ENCODE measurements at regions not wholly inside any gene's neighbourhood (a gene's known extent, or its start where the extent isn't known, plus 50 kb on each side); places are given as distances from the start of the nearest gene placed in this dataset.

DNA sequence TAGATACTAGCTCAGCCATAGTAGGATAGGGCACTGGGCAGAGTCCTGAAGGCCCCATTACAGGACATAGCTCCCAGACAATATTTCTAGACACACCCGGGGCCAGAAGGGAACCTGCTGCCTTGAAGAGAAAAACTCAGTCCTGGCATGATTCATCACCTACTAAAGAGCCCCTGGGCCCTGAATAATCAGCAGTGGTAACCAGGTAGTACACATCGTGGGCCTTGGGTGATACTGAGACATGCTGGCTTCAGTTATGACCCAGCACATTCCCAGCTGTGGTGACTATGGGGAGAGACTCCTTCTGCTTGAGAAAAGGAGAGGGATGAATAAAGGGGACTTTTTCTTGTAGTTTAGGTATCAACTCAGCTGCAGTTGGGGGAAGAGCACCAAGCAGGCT is 104.3 kb upstream of the STK26 start:
- ATAC-seq, result no peak
- no peaks in the 10 kb centered on the region for H3K9me3 Mint-ChIP-seq
- H3K4me1 Mint-ChIP-seq, result no peaks in the 10 kb centered on the region
- DNase-seq (ENCODE audit: low spot score in 2 of 2), result no peak
- H3K27ac Mint-ChIP-seq, result no peak overlapping the region
- H3K4me3 Mint-ChIP-seq, result no peak overlapping the region
- H3K36me3 Mint-ChIP-seq, result no peaks in the 10 kb centered on the region

DNA sequence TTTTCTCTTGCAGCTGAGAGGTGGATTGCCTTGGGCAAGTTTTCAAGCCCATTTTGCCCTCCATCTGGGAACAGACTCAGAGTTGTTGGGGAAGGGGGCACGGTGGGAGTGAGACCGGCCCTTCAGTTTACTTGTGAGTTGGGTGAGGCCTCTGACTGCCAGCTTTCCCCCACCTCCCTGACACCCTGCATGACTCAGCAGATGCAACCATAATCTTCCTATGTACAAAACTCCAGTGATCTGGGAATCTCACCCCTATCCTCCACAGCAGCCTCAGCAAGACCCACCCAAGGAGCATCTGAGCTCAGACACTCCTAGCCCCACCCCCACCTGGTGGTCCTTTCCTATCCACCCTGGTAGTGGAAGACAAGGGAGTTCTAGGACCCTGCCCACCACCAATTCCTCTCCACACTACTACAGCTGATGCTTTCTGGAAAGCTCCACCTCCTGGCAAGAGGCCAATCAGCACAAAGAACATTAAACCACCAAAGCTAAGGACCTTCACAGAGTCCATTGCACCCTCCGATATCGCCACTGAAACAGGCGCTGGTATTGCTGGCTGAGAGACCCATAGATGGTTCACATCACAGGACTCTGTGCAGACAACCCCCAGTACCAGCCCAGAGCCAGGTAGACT is 99.4 kb upstream of the STK26 start:
- Mint-ChIP-seq H3K4me1 (no peaks in the 10 kb centered on the region), H3K36me3 (no peaks in the 10 kb centered on the region), H3K9me3 (no peaks in the 10 kb centered on the region), H3K27ac (no peak overlapping the region), H3K4me3 (no peak overlapping the region)
- ATAC-seq (no peak), DNase-seq (ENCODE audit: low spot score in 2 of 2) (no peak)

DNA sequence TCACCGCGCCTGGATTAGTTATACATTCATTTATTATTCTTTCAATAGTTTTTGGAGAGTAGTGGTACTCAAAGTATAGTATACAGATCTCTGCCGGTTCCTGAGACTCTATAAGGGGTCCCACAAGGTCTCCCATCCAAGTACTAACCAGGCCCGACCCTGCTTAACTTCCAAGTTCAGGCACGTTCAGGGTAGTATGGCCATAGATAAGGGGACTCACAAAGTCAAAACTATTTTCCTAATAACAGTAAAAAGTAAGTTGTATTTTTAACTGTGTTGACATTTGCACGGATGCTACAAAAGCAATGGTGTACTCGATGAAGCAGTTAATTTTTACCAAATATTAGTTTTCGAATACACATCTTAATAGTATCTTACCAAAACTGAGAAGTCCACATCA is 84.4 kb upstream of the STK26 start:
- H3K9me3 Mint-ChIP-seq, result no peaks in the 10 kb centered on the region
- H3K27ac Mint-ChIP-seq, result no peak overlapping the region
- no peak overlapping the region for H3K4me3 Mint-ChIP-seq
- DNase-seq (ENCODE audit: low spot score in 2 of 2) (no peak), ATAC-seq (no peak)
- H3K4me1 Mint-ChIP-seq, result no peaks in the 10 kb centered on the region
- H3K36me3 Mint-ChIP-seq, result no peaks in the 10 kb centered on the region

DNA sequence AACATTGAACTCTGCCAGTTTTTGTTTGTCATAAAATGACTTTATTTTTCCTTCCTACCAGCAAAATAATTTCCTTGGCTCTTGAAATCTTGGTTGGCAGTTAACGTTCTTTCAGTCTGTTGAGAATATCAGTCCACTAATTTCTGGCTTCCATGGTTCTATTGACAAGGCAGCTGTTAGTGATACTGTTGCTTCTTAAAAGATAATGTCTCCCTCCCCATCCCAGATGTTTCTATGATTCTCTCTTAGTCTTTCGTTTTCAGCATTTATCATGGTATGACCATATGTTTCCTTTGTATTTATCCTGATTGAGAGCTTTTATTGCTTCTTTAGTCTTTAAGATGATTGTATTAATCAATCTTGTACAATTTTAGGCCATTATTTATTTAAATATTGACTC is 81.1 kb upstream of the STK26 start:
- Mint-ChIP-seq H3K4me1 (no peaks in the 10 kb centered on the region), H3K36me3 (no peaks in the 10 kb centered on the region), H3K4me3 (no peak overlapping the region), H3K27ac (no peak overlapping the region), H3K9me3 (no peaks in the 10 kb centered on the region)
- DNase-seq (ENCODE audit: low spot score in 2 of 2) (no peak), ATAC-seq (no peak)

DNA sequence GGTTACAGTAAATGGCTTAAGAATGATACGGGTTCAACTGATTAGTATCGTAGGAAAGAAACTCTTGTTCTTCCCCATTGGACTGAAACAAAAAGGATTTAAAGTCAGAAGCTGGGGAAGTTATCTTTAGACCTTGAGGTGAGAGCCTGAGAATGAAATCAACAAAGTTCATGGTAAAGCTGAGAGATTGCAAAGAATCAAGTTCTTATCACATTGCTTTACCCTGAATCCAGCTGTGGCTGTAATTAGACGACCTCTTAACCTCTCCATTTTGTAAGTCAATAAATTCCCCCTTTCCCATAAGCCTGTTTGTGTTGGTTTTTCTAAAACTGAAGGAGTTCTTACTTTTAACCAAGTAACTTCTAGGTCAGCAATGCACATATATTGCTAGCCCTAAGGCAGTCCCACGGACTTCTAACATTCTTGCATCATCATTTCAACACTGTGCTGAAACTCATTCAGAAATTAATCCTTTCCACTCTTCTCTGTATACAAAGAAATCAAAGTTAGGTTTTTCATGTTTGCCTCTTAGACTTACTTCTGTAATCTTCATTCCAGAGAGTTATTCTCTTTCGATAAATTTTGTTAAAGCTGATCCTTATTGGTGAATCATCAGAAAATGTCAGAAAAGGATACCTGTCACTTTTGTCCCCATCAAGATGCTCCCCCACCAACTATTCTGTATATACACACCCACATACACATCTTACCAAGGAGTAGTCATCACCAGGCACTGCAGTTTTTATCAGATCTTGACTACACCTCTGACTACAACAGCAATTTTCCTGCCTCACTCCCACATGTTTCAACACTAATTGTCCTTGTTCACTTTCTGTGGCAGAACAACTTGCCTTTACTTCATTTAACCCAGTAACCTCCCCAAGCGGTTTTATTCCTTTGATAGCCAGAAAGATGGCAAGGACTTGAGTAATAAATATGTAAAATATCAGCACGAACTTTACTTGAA is 77.9 kb upstream of the STK26 start:
- Mint-ChIP-seq H3K9me3 (no peaks in the 10 kb centered on the region), H3K4me1 (no peaks in the 10 kb centered on the region), H3K27ac (no peak overlapping the region), H3K36me3 (no peaks in the 10 kb centered on the region), H3K4me3 (no peak overlapping the region)
- peak; percentile 43 for ATAC-seq
- DNase-seq (ENCODE audit: low spot score in 2 of 2), result no peak

DNA sequence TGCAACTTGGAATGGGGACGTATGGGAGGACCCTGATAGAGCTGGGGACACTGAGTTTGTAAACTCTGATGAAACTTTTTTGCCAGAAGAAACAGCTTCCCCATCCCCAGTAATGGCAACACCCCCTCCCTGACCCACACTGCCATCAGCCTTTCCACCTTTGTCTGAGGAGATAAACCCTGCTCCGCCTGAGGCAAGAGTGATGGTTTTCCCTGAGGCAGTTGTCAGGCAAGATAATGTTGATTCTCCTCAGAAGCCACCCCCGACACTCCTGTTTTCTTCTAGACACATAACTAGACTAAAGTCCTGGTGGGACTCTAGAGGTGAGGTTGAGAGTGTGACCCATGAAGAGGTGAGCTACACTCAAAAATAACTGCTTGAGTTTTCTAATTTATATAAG is 71.9 kb upstream of the STK26 start:
- Mint-ChIP-seq H3K36me3 (no peaks in the 10 kb centered on the region), H3K27ac (no peak overlapping the region), H3K4me1 (peaks cover 8% of the 10 kb centered on the region), H3K4me3 (no peak overlapping the region), H3K9me3 (no peaks in the 10 kb centered on the region)
- DNase-seq (ENCODE audit: low spot score in 2 of 2) (no peak), ATAC-seq (no peak)

DNA sequence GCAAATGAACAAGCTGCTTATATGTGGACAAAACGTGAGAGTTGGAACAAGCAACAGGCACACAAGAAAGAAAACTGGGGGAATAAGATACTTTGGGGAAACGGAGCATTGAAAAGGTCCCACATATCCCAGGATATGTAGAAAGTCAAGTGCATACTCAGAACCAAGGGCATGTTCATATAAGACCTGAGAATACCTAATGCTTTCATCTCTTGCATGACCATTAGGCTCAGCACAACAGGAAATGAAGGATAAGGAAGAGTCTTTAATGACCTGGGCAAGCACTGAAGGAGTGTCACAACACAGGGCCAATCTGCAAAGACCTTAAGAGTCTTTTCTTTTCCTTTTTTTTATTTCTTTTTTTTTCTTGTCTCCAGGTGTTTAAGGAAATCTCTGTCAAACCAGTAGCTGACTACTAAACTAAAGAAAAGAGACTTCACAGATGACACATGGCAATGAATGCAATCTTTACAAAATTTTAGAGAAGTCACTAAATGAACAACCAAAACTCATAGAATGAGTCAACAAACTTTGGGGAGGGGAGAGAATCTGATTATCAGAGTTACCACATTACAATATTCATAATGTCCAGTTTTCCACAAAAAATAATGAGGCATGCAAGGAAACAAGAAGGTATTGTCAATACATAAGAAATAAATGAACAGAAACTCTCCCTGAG is 67.9 kb upstream of the STK26 start:
- no peak overlapping the region for H3K27ac Mint-ChIP-seq

DNA sequence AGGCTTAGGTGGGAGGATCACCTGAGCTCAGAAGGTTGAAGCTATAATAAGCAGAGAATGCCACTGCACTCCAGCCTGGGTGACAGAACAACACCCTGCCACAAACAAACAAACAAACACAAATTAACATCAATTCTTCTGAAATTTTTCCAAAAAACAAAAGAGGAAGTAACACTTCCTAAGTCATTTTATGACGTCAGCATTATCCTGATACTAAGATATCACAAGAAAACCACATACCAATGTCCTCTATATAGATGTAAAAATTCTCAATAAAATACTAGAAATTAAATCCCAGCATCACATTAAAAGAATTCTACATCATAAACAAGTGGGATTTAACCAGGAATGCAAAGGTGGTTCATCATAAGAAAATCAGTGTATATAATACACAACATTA is 64.4 kb upstream of the STK26 start:
- Mint-ChIP-seq H3K4me1 (peaks cover 8% of the 10 kb centered on the region), H3K36me3 (no peaks in the 10 kb centered on the region), H3K4me3 (no peak overlapping the region), H3K9me3 (no peaks in the 10 kb centered on the region), H3K27ac (no peak overlapping the region)
- DNase-seq (ENCODE audit: low spot score in 2 of 2) (no peak), ATAC-seq (no peak)

More for the DNA sequence above, 67.9 kb upstream of the STK26 start:
- peaks cover 8% of the 10 kb centered on the region for H3K4me1 Mint-ChIP-seq
- DNase-seq (ENCODE audit: low spot score in 2 of 2), result no peak
- peak; percentile 47 for ATAC-seq
- no peaks in the 10 kb centered on the region for H3K9me3 Mint-ChIP-seq
- H3K36me3 Mint-ChIP-seq, result no peaks in the 10 kb centered on the region
- no peak overlapping the region for H3K4me3 Mint-ChIP-seq

DNA sequence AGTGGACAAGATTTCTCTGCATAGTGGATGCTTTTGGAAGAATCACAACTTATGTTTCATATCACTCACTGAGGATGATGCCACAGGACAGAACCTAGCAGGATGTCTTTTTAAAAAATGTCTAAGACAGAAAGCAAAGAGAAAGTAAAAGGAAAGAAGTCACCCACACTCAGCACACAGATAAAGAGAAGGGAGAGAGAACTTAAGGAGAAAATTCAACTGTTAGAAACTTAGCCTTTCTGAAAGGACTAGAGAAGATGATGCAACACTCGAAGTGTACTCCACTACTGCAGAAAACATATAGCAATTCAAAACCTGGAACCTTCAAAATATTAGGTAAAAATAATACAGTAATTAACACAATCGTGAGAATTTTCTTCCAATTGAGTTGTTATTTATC is 52.8 kb upstream of the STK26 start:
- no peak for DNase-seq (ENCODE audit: low spot score in 2 of 2)
- Mint-ChIP-seq H3K36me3 (no peaks in the 10 kb centered on the region), H3K4me3 (peak overlapping the region; percentile 3), H3K9me3 (no peaks in the 10 kb centered on the region), H3K27ac (no peak overlapping the region), H3K4me1 (peaks cover 9% of the 10 kb centered on the region)
- no peak for ATAC-seq

All from stimulated activated effector memory CD8-positive, alpha-beta T cell treated with anti-CD3 and anti-CD28 coated beads, Interleukin-12 subunit alpha, Interleukin-12 subunit beta, amount 100 ng/mL, for 72 hours (primary cell).